ENCODE measurements at regions not wholly inside any gene's neighbourhood (a gene's known extent, or its start where the extent isn't known, plus 50 kb on each side); places are given as distances from the start of the nearest gene placed in this dataset.

DNA sequence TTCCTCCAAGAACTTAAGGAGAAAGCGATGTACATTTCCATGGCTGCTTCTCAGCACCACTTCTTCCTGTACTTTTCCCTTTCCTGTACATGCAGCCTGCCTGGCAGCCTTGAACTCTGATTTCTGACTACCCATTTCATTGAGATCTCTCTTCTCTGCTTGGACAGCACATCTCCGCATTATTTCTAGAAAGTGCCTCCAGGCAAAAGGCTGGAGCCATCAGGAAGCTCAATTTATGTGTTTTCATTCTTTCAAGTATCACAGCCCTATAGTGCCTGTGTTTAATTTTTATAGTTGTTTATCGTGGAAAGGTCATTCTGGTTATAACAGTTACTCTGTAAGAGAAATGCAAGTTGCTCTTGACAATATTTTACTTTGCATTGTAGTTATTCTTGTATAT is 688.0 kb upstream of the ANKRD30A start:
- no peak for TF ChIP-seq POLR2A (IDR thresholded peaks at IDR 0.05; ENCODE audit: low read depth, low read length)
- TF ChIP-seq TAF1 (IDR thresholded peaks at IDR 0.05; ENCODE audit: low read depth, low read length): no peak

Measured in GM12891 (cell line).